ENCODE measurements at regions not wholly inside any gene's neighbourhood (a gene's known extent, or its start where the extent isn't known, plus 50 kb on each side); places are given as distances from the start of the nearest gene placed in this dataset.
A peak's percentile ranks its signal among the peaks of the same experiment; 100 is the strongest.

DNA sequence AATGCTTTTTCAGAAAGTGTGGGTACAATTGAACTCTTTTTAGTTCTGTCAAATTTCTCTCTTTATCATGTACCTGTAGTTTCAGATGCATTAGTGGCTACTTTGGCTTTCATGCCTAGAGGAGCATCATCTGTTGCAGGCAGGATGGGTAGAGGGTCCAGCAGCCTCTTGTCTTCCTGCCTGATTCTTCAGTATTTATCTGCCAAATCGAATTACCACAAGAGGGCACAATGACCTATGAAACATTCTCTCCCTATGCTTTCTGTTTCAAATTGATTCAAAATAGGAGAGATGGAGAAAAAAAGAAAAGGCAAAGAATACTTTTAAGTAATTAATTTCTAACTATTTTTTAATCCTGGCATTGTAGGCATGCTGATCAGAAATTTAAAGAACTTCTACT is 477.2 kb downstream of the TRIB2 start:
- H3K4me1 Mint-ChIP-seq, result peaks cover 4% of the 10 kb centered on the region; the same call in 1 of the 2 replicates

More for the DNA sequence above, 477.2 kb downstream of the TRIB2 start:
- Mint-ChIP-seq H3K4me3 (no peak overlapping the region), H3K36me3 (no peaks in the 10 kb centered on the region), H3K27me3 (ENCODE audit: low read depth) (no peaks in the 10 kb centered on the region), H3K27ac (no peak overlapping the region), H3K9me3 (no peaks in the 10 kb centered on the region)
- ChIA-PET POLR2A (no interaction called here), CTCF (no interaction called here)
- peak; percentile 84 for ATAC-seq
- no peak for DNase-seq (ENCODE audit: low spot score)
- TF ChIP-seq, protein P1, sequence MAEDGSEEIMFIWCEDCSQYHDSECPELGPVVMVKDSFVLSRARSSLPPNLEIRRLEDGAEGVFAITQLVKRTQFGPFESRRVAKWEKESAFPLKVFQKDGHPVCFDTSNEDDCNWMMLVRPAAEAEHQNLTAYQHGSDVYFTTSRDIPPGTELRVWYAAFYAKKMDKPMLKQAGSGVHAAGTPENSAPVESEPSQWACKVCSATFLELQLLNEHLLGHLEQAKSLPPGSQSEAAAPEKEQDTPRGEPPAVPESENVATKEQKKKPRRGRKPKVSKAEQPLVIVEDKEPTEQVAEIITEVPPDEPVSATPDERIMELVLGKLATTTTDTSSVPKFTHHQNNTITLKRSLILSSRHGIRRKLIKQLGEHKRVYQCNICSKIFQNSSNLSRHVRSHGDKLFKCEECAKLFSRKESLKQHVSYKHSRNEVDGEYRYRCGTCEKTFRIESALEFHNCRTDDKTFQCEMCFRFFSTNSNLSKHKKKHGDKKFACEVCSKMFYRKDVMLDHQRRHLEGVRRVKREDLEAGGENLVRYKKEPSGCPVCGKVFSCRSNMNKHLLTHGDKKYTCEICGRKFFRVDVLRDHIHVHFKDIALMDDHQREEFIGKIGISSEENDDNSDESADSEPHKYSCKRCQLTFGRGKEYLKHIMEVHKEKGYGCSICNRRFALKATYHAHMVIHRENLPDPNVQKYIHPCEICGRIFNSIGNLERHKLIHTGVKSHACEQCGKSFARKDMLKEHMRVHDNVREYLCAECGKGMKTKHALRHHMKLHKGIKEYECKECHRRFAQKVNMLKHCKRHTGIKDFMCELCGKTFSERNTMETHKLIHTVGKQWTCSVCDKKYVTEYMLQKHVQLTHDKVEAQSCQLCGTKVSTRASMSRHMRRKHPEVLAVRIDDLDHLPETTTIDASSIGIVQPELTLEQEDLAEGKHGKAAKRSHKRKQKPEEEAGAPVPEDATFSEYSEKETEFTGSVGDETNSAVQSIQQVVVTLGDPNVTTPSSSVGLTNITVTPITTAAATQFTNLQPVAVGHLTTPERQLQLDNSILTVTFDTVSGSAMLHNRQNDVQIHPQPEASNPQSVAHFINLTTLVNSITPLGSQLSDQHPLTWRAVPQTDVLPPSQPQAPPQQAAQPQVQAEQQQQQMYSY (CRISPR knock-in tag; IDR thresholded peaks at IDR 0.05), result no peak
- TF ChIP-seq, protein P2, sequence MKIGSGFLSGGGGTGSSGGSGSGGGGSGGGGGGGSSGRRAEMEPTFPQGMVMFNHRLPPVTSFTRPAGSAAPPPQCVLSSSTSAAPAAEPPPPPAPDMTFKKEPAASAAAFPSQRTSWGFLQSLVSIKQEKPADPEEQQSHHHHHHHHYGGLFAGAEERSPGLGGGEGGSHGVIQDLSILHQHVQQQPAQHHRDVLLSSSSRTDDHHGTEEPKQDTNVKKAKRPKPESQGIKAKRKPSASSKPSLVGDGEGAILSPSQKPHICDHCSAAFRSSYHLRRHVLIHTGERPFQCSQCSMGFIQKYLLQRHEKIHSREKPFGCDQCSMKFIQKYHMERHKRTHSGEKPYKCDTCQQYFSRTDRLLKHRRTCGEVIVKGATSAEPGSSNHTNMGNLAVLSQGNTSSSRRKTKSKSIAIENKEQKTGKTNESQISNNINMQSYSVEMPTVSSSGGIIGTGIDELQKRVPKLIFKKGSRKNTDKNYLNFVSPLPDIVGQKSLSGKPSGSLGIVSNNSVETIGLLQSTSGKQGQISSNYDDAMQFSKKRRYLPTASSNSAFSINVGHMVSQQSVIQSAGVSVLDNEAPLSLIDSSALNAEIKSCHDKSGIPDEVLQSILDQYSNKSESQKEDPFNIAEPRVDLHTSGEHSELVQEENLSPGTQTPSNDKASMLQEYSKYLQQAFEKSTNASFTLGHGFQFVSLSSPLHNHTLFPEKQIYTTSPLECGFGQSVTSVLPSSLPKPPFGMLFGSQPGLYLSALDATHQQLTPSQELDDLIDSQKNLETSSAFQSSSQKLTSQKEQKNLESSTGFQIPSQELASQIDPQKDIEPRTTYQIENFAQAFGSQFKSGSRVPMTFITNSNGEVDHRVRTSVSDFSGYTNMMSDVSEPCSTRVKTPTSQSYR (CRISPR knock-in tag; IDR thresholded peaks at IDR 0.05), result no peak
- TF ChIP-seq, protein P3, sequence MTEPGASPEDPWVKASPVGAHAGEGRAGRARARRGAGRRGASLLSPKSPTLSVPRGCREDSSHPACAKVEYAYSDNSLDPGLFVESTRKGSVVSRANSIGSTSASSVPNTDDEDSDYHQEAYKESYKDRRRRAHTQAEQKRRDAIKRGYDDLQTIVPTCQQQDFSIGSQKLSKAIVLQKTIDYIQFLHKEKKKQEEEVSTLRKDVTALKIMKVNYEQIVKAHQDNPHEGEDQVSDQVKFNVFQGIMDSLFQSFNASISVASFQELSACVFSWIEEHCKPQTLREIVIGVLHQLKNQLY (CRISPR knock-in tag; IDR thresholded peaks at IDR 0.05), result no peak
- TF ChIP-seq, protein P4, sequence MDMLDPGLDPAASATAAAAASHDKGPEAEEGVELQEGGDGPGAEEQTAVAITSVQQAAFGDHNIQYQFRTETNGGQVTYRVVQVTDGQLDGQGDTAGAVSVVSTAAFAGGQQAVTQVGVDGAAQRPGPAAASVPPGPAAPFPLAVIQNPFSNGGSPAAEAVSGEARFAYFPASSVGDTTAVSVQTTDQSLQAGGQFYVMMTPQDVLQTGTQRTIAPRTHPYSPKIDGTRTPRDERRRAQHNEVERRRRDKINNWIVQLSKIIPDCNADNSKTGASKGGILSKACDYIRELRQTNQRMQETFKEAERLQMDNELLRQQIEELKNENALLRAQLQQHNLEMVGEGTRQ (CRISPR knock-in tag; IDR thresholded peaks at IDR 0.05), result no peak
- TF ChIP-seq, protein P5, sequence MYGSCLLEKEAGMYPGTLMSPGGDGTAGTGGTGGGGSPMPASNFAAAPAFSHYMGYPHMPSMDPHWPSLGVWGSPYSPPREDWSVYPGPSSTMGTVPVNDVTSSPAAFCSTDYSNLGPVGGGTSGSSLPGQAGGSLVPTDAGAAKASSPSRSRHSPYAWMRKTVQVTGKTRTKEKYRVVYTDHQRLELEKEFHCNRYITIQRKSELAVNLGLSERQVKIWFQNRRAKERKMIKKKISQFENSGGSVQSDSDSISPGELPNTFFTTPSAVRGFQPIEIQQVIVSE (CRISPR knock-in tag; IDR thresholded peaks at IDR 0.05; ENCODE audit: borderline replicate concordance), result no peak
- TF ChIP-seq RELA (CRISPR knock-in tag; IDR thresholded peaks at IDR 0.05; ENCODE audit: borderline replicate concordance) (no peak), NR1H2 (CRISPR knock-in tag; IDR thresholded peaks at IDR 0.05) (no peak), JAZF1 (CRISPR knock-in tag; IDR thresholded peaks at IDR 0.05) (no peak), MYBL2 (CRISPR knock-in tag; IDR thresholded peaks at IDR 0.05) (no peak), ZNF263 (CRISPR knock-in tag; IDR thresholded peaks at IDR 0.05; ENCODE audit: low read depth) (no peak), SOX15 (CRISPR knock-in tag; IDR thresholded peaks at IDR 0.05) (no peak), KAT7 (CRISPR knock-in tag; IDR thresholded peaks at IDR 0.05; ENCODE audit: borderline replicate concordance) (no peak)
- TF ChIP-seq, protein P6, sequence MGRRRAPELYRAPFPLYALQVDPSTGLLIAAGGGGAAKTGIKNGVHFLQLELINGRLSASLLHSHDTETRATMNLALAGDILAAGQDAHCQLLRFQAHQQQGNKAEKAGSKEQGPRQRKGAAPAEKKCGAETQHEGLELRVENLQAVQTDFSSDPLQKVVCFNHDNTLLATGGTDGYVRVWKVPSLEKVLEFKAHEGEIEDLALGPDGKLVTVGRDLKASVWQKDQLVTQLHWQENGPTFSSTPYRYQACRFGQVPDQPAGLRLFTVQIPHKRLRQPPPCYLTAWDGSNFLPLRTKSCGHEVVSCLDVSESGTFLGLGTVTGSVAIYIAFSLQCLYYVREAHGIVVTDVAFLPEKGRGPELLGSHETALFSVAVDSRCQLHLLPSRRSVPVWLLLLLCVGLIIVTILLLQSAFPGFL (CRISPR knock-in tag; IDR thresholded peaks at IDR 0.05; ENCODE audit: borderline replicate concordance), result no peak
- TF ChIP-seq, protein P7, sequence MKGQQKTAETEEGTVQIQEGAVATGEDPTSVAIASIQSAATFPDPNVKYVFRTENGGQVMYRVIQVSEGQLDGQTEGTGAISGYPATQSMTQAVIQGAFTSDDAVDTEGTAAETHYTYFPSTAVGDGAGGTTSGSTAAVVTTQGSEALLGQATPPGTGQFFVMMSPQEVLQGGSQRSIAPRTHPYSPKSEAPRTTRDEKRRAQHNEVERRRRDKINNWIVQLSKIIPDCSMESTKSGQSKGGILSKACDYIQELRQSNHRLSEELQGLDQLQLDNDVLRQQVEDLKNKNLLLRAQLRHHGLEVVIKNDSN (CRISPR knock-in tag; IDR thresholded peaks at IDR 0.05), result no peak
- TF ChIP-seq, protein P8, sequence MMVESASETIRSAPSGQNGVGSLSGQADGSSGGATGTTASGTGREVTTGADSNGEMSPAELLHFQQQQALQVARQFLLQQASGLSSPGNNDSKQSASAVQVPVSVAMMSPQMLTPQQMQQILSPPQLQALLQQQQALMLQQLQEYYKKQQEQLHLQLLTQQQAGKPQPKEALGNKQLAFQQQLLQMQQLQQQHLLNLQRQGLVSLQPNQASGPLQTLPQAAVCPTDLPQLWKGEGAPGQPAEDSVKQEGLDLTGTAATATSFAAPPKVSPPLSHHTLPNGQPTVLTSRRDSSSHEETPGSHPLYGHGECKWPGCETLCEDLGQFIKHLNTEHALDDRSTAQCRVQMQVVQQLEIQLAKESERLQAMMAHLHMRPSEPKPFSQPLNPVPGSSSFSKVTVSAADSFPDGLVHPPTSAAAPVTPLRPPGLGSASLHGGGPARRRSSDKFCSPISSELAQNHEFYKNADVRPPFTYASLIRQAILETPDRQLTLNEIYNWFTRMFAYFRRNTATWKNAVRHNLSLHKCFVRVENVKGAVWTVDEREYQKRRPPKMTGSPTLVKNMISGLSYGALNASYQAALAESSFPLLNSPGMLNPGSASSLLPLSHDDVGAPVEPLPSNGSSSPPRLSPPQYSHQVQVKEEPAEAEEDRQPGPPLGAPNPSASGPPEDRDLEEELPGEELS (CRISPR knock-in tag; IDR thresholded peaks at IDR 0.05), result no peak
- TF ChIP-seq, protein P9, sequence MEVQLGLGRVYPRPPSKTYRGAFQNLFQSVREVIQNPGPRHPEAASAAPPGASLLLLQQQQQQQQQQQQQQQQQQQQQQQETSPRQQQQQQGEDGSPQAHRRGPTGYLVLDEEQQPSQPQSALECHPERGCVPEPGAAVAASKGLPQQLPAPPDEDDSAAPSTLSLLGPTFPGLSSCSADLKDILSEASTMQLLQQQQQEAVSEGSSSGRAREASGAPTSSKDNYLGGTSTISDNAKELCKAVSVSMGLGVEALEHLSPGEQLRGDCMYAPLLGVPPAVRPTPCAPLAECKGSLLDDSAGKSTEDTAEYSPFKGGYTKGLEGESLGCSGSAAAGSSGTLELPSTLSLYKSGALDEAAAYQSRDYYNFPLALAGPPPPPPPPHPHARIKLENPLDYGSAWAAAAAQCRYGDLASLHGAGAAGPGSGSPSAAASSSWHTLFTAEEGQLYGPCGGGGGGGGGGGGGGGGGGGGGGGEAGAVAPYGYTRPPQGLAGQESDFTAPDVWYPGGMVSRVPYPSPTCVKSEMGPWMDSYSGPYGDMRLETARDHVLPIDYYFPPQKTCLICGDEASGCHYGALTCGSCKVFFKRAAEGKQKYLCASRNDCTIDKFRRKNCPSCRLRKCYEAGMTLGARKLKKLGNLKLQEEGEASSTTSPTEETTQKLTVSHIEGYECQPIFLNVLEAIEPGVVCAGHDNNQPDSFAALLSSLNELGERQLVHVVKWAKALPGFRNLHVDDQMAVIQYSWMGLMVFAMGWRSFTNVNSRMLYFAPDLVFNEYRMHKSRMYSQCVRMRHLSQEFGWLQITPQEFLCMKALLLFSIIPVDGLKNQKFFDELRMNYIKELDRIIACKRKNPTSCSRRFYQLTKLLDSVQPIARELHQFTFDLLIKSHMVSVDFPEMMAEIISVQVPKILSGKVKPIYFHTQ (CRISPR knock-in tag; IDR thresholded peaks at IDR 0.05), result no peak

All from WTC11 (cell line).